Right atrium auricular region (tissue), 2 donors: ENCODE measurements at regions not wholly inside any gene's neighbourhood (a gene's known extent, or its start where the extent isn't known, plus 50 kb on each side); places are given as distances from the start of the nearest gene placed in this dataset.

Experiments used
- DNase-seq: peaks from one replicate; pipeline ENCODE4 v3.0.0-alpha.2; 2019; ENCODE audit warnings: low spot score
- H3K27ac ChIP-seq, 2 donors: fragments of 200-600 bp; sonication (generic); 1 replicate in 1 of 2; 2 replicates in 1 of 2; pipeline ENCODE4 v1.5.1; 2016 to 2019
- H3K27me3 ChIP-seq, 2 donors: fragments of 200-600 bp; sonication (generic); one replicate each; pipeline versions ENCODE4 v1.5.1 to v1.6.0; 2017 to 2019
- H3K36me3 ChIP-seq: fragments of 200-600 bp; sonication (generic); one replicate; pipeline ENCODE4 v1.5.1; 2016
- H3K4me1 ChIP-seq, 2 donors: fragments of 200-600 bp; sonication (generic); one replicate each; pipeline versions ENCODE4 v1.5.1 to v1.6.0; 2017 to 2019
- H3K4me3 ChIP-seq, 2 donors: fragments of 200-600 bp; sonication (generic); 1 replicate in 1 of 2; 2 replicates in 1 of 2; pipeline ENCODE4 v1.5.1; 2017 to 2019; ENCODE audit warnings: mild to moderate bottlenecking in 1 of 2, moderate library complexity in 1 of 2
- H3K9me3 ChIP-seq, 2 donors: fragments of 200-600 bp; sonication (generic); one replicate each; pipeline ENCODE4 v1.5.1; 2019
- CTCF ChIP-seq, 2 donors: fragments of 200-600 bp; sonication (generic); IDR thresholded peaks; one replicate each; pipeline ENCODE4 v1.5.1; 2019; ENCODE audit warnings: antibody characterized with exemption in 2 of 2

- no peak for DNase-seq
- Histone ChIP-seq H3K36me3 (no peaks in the 10 kb centered on the region), H3K9me3 (no peaks in the 10 kb centered on the region), H3K4me1 (no peaks in the 10 kb centered on the region), H3K27ac (no peak overlapping the region), H3K4me3 (no peak overlapping the region), H3K27me3 (no peaks in the 10 kb centered on the region)
- TF ChIP-seq CTCF (IDR thresholded peaks at IDR 0.05), result no peak
These were observed 979.9 kb upstream of the GBE1 start for GRCh38 chr3:82741346-82741745.

GRCh38 chr3:82739390-82739789 is 977.9 kb upstream of the GBE1 start:
- no peaks in the 10 kb centered on the region for H3K27me3 ChIP-seq
- no peaks in the 10 kb centered on the region for H3K36me3 ChIP-seq
- no peaks in the 10 kb centered on the region for H3K4me1 ChIP-seq
- H3K4me3 ChIP-seq, result no peak overlapping the region
- no peaks in the 10 kb centered on the region for H3K9me3 ChIP-seq
- DNase-seq, result no peak
- H3K27ac ChIP-seq, result no peak overlapping the region
- no peak for TF ChIP-seq CTCF (IDR thresholded peaks at IDR 0.05)

- Histone ChIP-seq H3K36me3 (no peaks in the 10 kb centered on the region), H3K4me1 (no peaks in the 10 kb centered on the region), H3K27me3 (no peaks in the 10 kb centered on the region), H3K9me3 (no peaks in the 10 kb centered on the region), H3K4me3 (no peak overlapping the region), H3K27ac (no peak overlapping the region)
- no peak for TF ChIP-seq CTCF (IDR thresholded peaks at IDR 0.05)
- no peak for DNase-seq
These were observed 975.3 kb upstream of the GBE1 start for GRCh38 chr3:82736696-82737277.

GRCh38 chr3:82715091-82715856 is 953.8 kb upstream of the GBE1 start:
- no peak for DNase-seq
- H3K27me3 ChIP-seq, result no peaks in the 10 kb centered on the region
- H3K4me3 ChIP-seq, result no peak overlapping the region
- no peak overlapping the region for H3K27ac ChIP-seq
- H3K9me3 ChIP-seq, result no peaks in the 10 kb centered on the region
- H3K4me1 ChIP-seq, result no peaks in the 10 kb centered on the region
- TF ChIP-seq CTCF (IDR thresholded peaks at IDR 0.05), result no peak
- no peaks in the 10 kb centered on the region for H3K36me3 ChIP-seq

- Histone ChIP-seq H3K36me3 (no peaks in the 10 kb centered on the region), H3K9me3 (no peaks in the 10 kb centered on the region), H3K4me1 (no peaks in the 10 kb centered on the region), H3K27ac (no peak overlapping the region), H3K27me3 (no peaks in the 10 kb centered on the region), H3K4me3 (no peak overlapping the region)
- TF ChIP-seq CTCF (IDR thresholded peaks at IDR 0.05), result no peak
- DNase-seq, result no peak
These were observed 945.6 kb upstream of the GBE1 start for GRCh38 chr3:82707035-82707434.
